ENCODE measurements at regions not wholly inside any gene's neighbourhood (a gene's known extent, or its start where the extent isn't known, plus 50 kb on each side); places are given as distances from the start of the nearest gene placed in this dataset.

DNA sequence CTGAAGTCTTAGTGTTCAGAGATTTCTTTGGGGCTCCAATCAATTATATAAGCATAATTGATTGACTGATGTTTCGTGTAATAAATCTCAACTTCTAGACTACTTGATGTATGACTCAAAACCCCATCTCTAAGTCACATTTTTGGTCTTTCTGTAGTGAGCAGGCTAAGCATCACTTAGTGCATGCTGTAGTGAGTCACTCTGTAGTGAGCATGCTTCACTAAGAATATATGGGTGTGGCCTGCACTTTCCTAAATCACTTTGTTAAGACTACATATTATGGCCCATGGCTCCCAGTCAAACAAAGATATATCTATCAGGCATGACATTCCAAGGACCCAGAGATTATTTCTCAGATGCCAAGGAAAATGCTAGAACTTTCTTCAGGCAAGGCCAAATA is 909.4 kb upstream of the LRFN5 start (continued):
- TF ChIP-seq NRF1 (IDR thresholded peaks at IDR 0.05; ENCODE audit: low read depth, low read length) (no peak), RFX5 (IDR thresholded peaks at IDR 0.05; ENCODE audit: low read length) (no peak)

DNA sequence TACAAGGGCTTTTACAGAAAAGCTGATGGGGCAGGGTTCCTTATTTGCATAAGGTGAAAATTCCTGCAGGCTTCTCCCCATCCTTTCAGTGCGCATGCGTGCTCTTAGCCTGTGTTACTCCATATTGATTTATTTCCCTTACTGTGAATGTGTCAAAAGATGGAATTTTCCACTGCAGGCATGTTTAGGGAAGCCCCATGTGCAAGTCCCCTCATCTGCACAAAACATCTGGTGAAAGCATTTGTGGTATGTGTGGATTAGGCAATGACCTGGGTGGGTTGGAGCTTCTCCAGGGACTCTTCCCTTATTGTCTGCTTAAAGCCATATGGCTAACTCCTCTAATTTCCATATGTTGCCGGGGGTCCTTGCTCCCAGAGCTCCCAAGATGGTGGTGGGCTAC is 912.7 kb upstream of the LRFN5 start:
- Histone ChIP-seq H3F3A (replicated peaks; ENCODE audit: insufficient read depth) (no peaks in the 10 kb centered on the region), H3K27ac (ENCODE audit: low read depth in 2 of 2, low read length in 1 of 2) (no peak overlapping the region), H3K4me2 (no peak overlapping the region), H3K36me3 (replicated peaks in 1 of 2; ENCODE audit: control insufficient read depth in 1 of 2, insufficient read depth in 2 of 2, low read length in 1 of 2) (no peaks in the 10 kb centered on the region), H3K9me2 (no peaks in the 10 kb centered on the region), H3K79me2 (ENCODE audit: insufficient read depth) (no peaks in the 10 kb centered on the region), H3K9me3 (no peaks in the 10 kb centered on the region), H3K4me3 (ENCODE audit: low read depth in 2 of 2, low read length in 1 of 2) (no peak overlapping the region), H4K20me1 (ENCODE audit: insufficient read depth) (no peaks in the 10 kb centered on the region), H2AFZ (ENCODE audit: low read depth) (no peak overlapping the region), H3K4me1 (ENCODE audit: control insufficient read depth in 1 of 2, insufficient read depth in 2 of 2, low read depth in 1 of 2, low read length in 1 of 2) (no peaks in the 10 kb centered on the region), H3K27me3 (ENCODE audit: insufficient read depth) (no peaks in the 10 kb centered on the region), H3K9ac (no peak overlapping the region)
- TF ChIP-seq, protein P1, sequence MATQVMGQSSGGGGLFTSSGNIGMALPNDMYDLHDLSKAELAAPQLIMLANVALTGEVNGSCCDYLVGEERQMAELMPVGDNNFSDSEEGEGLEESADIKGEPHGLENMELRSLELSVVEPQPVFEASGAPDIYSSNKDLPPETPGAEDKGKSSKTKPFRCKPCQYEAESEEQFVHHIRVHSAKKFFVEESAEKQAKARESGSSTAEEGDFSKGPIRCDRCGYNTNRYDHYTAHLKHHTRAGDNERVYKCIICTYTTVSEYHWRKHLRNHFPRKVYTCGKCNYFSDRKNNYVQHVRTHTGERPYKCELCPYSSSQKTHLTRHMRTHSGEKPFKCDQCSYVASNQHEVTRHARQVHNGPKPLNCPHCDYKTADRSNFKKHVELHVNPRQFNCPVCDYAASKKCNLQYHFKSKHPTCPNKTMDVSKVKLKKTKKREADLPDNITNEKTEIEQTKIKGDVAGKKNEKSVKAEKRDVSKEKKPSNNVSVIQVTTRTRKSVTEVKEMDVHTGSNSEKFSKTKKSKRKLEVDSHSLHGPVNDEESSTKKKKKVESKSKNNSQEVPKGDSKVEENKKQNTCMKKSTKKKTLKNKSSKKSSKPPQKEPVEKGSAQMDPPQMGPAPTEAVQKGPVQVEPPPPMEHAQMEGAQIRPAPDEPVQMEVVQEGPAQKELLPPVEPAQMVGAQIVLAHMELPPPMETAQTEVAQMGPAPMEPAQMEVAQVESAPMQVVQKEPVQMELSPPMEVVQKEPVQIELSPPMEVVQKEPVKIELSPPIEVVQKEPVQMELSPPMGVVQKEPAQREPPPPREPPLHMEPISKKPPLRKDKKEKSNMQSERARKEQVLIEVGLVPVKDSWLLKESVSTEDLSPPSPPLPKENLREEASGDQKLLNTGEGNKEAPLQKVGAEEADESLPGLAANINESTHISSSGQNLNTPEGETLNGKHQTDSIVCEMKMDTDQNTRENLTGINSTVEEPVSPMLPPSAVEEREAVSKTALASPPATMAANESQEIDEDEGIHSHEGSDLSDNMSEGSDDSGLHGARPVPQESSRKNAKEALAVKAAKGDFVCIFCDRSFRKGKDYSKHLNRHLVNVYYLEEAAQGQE (IDR thresholded peaks at IDR 0.05; ENCODE audit: low read depth, low read length), result no peak
- TF ChIP-seq, protein P2, sequence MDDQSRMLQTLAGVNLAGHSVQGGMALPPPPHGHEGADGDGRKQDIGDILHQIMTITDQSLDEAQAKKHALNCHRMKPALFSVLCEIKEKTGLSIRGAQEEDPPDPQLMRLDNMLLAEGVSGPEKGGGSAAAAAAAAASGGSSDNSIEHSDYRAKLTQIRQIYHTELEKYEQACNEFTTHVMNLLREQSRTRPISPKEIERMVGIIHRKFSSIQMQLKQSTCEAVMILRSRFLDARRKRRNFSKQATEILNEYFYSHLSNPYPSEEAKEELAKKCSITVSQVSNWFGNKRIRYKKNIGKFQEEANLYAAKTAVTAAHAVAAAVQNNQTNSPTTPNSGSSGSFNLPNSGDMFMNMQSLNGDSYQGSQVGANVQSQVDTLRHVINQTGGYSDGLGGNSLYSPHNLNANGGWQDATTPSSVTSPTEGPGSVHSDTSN (IDR thresholded peaks at IDR 0.05), result no peak
- TF ChIP-seq MEF2A (IDR thresholded peaks at IDR 0.05; ENCODE audit: borderline replicate concordance, low read depth) (no peak), RCOR1 (IDR thresholded peaks at IDR 0.05; ENCODE audit: low read length) (no peak)
- POLR2A ChIA-PET, result no interaction called here
- DNase-seq, result no peak
- CTCF ChIA-PET, result no interaction called here
- 43% methylated on average over 3 of the region's 3 CpGs for WGBS (ENCODE audit: low lambda C conversion rate)

DNA sequence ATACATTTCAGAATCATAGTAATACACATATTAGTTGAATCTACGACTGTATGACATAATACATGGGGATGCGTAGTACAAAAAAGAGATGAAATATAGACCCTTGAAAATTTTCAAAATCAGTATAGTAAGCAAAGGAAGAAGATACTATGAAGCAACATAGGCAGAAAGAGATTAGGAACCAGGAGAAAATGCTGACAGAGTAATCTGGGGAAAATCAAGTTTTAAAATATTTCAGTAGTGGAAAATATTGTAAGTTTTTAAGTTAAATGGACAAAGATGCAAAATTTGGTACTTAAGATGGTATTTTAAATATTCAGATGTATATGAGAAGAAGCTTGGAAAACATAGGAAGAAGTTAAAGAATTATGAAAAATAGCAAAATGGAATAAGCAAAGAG is 915.6 kb upstream of the LRFN5 start:
- DNase-seq, result no peak
- H3K27ac ChIP-seq (ENCODE audit: low read depth in 2 of 2, low read length in 1 of 2), result no peak overlapping the region
- H3K9me3 ChIP-seq, result no peaks in the 10 kb centered on the region
- no peak overlapping the region for H2AFZ ChIP-seq (ENCODE audit: low read depth)
- H3K79me2 ChIP-seq (ENCODE audit: insufficient read depth), result no peaks in the 10 kb centered on the region
- no peaks in the 10 kb centered on the region for H4K20me1 ChIP-seq (ENCODE audit: insufficient read depth)
- H3K9ac ChIP-seq, result no peak overlapping the region
- no peaks in the 10 kb centered on the region for H3K9me2 ChIP-seq
- H3K36me3 ChIP-seq (replicated peaks in 1 of 2; ENCODE audit: control insufficient read depth in 1 of 2, insufficient read depth in 2 of 2, low read length in 1 of 2), result no peaks in the 10 kb centered on the region
- no peaks in the 10 kb centered on the region for H3K27me3 ChIP-seq (ENCODE audit: insufficient read depth)
- no peaks in the 10 kb centered on the region for H3F3A ChIP-seq (replicated peaks; ENCODE audit: insufficient read depth)
- POLR2A ChIA-PET, result no interaction called here
- no peak overlapping the region for H3K4me3 ChIP-seq (ENCODE audit: low read depth in 2 of 2, low read length in 1 of 2)
- CTCF ChIA-PET, result interaction anchor here (0.6 kb wide), 1 partner anchor 250 kb away, joined by 4 read pairs; no protein-coding TSS in a partner anchor
- WGBS (ENCODE audit: low lambda C conversion rate), result 8% methylated on average over 2 of the region's 2 CpGs
- H3K4me1 ChIP-seq (ENCODE audit: control insufficient read depth in 1 of 2, insufficient read depth in 2 of 2, low read depth in 1 of 2, low read length in 1 of 2), result no peaks in the 10 kb centered on the region
- H3K4me2 ChIP-seq, result no peak overlapping the region
- TF ChIP-seq EP300 (IDR thresholded peaks at IDR 0.05; ENCODE audit: borderline replicate concordance in 1 of 2, low read depth in 1 of 2, low read length in 1 of 2) (no peak), NFIC (IDR thresholded peaks at IDR 0.05; ENCODE audit: borderline replicate concordance) (no peak), POLR2AphosphoS5 (IDR thresholded peaks at IDR 0.05; ENCODE audit: low read depth, low read length) (no peak), TCF12 (IDR thresholded peaks at IDR 0.05) (no peak), RFX5 (IDR thresholded peaks at IDR 0.05; ENCODE audit: low read length) (no peak), TEAD4 (IDR thresholded peaks at IDR 0.05; ENCODE audit: borderline replicate concordance, insufficient read depth) (no peak), MEF2A (IDR thresholded peaks at IDR 0.05; ENCODE audit: borderline replicate concordance, low read depth) (no peak), FOXJ3 (CRISPR knock-in tag; IDR thresholded peaks at IDR 0.05) (no peak)
- TF ChIP-seq, protein P1 (IDR thresholded peaks at IDR 0.05; ENCODE audit: low read depth, low read length), result no peak
- TF ChIP-seq, protein P3, sequence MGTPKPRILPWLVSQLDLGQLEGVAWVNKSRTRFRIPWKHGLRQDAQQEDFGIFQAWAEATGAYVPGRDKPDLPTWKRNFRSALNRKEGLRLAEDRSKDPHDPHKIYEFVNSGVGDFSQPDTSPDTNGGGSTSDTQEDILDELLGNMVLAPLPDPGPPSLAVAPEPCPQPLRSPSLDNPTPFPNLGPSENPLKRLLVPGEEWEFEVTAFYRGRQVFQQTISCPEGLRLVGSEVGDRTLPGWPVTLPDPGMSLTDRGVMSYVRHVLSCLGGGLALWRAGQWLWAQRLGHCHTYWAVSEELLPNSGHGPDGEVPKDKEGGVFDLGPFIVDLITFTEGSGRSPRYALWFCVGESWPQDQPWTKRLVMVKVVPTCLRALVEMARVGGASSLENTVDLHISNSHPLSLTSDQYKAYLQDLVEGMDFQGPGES (IDR thresholded peaks at IDR 0.05; ENCODE audit: low read depth, low read length), result no peak
- TF ChIP-seq, protein P4, sequence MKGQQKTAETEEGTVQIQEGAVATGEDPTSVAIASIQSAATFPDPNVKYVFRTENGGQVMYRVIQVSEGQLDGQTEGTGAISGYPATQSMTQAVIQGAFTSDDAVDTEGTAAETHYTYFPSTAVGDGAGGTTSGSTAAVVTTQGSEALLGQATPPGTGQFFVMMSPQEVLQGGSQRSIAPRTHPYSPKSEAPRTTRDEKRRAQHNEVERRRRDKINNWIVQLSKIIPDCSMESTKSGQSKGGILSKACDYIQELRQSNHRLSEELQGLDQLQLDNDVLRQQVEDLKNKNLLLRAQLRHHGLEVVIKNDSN (IDR thresholded peaks at IDR 0.05; ENCODE audit: borderline replicate concordance, low read depth), result no peak
- TF ChIP-seq, protein P5, sequence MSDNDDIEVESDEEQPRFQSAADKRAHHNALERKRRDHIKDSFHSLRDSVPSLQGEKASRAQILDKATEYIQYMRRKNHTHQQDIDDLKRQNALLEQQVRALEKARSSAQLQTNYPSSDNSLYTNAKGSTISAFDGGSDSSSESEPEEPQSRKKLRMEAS (IDR thresholded peaks at IDR 0.05; ENCODE audit: low read depth), result no peak
